G401 (cell line): ENCODE measurements at regions not wholly inside any gene's neighbourhood (a gene's known extent, or its start where the extent isn't known, plus 50 kb on each side); places are given as distances from the start of the nearest gene placed in this dataset.

ENCODE experiments used
- DNase-seq: peaks from one replicate; pipeline ENCODE4 v3.0.0-alpha.2; 2015; ENCODE audit warnings: low spot score
- in situ Hi-C: cut with HindIII; loops from 2 replicates; pipeline ENCODE4 v1.10.0; 2016; ENCODE audit warnings: low sequenced_read_pairs, mixed read lengths

DNA sequence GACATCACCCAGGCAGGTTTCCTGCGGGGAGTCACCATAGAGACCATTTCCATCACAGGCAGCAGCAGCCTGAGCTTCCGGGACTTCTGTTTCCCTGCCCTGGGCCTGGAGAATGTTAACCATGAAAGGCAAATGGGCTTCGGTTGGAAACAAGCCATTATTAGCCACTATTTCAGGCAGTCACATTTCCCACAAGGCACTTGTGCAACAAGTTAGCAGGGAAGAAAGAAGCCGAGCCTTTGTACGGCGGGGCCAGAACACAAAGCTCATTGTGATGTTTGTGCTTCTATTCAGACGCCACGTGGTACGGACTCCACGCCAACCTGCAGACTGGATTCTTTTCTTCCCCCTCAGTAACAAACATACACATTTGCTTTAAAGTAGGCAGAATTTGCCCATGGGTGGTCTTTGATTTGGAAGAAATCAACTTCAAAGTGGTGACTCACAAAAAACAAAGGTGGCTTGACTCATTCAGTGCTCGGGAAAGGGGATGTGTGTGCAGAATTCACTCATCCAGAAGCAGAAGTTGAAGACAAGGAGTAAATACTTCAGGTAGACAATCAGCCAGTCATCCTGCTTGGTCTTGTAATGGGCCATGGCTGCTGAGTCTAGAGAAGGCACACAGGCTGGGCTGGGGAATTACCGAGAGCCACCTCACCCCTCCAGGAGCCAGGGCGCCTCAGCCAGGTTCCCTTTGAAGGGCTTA is 154.2 kb upstream of the PRMT8 start:
- no peak for DNase-seq
- in situ Hi-C loops, result no loop called here

DNA sequence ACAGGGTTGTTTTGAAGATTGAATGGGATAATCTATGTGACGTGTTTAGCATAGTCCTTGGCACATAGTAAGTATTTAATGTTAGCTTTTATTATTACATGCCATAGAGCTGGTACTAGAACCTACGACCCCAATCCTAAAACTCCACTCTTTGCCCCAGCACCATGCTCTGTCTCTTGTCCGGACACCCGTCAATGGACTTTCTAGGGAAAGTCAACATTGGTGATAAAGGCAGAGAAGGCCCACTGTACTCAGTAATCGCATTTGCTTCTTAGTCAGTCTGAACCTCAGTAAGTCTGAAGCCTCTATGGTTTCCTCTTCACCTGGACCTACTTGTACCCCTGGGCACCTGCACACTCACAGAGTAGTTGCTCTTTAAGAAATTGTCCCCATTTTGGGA is 153.1 kb upstream of the PRMT8 start:
- DNase-seq, result no peak
- in situ Hi-C loops, result no loop called here

DNA sequence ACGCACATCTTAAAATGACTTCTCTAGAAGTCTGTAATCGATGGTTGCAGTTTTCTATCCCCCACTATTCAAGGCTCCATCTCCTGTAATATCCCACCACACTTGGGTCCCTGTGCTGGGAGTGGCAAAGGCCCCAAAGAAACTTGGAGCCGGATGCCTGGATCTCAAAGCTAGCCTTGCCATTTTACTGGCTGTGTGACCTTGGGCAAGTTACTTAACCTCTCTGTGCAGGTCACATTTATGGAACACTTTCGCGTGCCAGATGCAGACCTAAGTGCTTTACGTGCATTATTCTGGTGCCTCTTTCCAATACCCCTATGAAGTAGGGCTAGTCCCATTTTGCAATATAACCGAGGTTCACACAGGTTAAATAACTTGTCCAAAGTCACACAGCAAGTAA is 151.8 kb upstream of the PRMT8 start:
- in situ Hi-C loops, result no loop called here
- DNase-seq, result no peak

DNA sequence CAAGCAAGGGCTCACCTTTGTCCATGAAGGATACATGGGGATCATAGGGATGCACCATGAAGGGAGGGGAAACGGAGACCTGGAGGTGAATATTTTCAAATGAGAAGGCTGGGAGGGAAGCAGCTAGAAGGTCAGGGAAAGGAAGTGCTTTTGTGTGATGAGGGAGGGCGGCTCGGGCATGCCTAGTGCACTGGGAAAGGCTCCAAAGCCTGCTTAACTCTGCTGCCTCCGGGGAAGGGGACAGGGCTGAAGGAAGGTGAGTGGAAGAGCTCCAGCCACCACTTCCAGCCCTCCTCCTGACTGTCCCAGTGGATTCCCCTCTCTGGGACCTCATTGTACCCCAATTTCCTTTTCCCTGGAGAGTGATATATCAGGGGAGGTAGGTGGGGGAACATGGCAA is 149.4 kb upstream of the PRMT8 start:
- DNase-seq, result no peak
- in situ Hi-C loops, result no loop called here

DNA sequence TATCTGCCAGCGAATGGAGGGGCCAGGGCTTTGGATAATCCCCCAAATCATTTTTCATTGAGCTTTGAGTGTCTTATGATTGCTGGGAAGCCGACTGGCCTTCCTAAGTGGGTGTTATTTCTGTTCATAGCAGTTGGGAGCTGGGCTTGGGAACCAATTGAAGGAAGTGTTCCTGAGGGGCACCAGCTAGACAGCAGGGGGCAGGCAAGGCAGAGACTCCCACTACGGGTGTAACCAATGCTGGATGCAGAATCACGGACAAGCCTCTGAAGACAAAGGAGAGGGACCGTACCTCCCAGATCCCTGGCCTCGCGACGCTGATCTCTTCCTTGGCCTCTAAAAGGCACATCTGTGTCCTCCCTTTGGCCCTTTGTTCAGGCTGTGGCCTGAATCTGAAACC is 149.0 kb upstream of the PRMT8 start:
- in situ Hi-C loops, result no loop called here
- no peak for DNase-seq

DNA sequence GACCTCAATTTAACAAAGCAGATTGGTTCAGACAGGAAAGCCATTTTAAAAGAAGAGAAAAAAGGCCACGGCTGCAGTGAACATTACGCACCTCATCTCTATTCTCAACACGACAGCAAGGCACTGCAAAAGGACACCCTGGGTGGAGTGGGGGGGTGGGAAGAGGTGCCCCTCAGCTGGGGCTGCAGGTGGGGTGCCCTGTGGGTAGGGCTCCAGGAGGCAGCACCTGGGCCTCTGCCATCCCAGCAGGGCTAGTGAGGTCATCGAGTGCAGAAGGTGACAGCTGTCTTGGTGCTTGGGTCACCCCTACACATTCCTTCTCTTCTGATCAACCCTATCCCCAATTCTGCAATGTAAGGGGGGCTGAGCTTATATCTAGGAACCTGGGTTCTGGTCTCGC is 142.9 kb upstream of the PRMT8 start:
- DNase-seq, result no peak
- in situ Hi-C loops, result no loop called here

DNA sequence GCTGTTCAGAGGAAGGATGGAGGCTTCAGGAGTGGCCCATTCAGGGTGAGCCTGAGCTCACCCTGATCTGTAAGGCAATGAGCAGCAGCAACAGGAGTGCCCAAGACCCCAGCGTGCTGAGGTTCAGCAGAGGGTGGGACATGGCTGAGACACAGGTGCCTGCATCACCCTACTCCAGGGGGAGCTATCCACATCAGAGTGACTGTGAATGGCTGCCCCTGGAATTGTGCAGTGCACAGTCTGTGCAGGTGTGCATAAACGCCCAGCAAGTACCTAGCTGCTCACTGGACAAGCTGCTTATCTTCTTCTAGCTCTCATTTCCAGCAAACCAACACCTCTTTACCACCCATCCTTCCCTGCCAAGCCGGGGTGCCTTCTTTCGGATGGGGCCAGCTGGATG is 140.6 kb upstream of the PRMT8 start:
- DNase-seq, result no peak
- in situ Hi-C loops, result no loop called here

DNA sequence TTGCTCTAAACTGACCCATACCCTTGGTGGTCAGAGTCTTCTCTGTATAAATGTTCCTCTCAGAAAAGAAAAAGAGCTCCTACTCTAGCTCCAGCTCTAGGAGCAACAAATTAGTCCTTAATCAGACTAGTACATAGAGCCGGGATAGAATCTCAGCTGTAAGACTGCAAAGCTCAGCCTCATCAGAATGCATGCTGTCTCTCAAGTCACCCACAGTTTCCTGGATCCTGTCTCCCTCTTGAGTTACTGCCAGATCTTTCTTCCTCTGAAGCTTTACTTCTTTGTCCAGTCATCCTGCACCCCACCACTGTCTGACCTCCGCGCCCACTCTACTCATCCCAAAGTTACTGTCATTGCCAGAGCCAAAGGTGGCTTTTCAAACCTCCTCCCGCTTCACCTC is 139.3 kb upstream of the PRMT8 start:
- in situ Hi-C loops, result no loop called here

DNA sequence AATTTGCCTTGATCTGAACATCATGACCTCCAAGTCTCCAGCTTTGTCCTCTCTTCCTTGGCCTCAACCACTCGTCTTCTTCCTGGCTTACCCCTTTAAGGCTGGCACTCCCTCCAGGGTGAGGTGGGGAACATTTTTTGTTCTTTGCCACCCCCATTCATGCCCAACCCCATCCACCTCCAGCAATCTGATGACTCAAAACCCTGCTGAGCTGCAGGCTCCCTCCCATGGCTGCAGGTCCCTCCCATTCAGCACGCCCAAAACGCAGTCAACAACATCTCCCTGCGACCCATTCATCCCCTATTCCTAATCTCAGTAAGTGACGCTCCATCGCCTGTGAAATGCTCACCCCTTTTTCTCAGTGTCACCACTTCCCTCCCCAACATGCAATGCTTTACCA is 138.8 kb upstream of the PRMT8 start:
- in situ Hi-C loops, result no loop called here
- no peak for DNase-seq

More for the DNA sequence above, 139.3 kb upstream of the PRMT8 start:
- no peak for DNase-seq

DNA sequence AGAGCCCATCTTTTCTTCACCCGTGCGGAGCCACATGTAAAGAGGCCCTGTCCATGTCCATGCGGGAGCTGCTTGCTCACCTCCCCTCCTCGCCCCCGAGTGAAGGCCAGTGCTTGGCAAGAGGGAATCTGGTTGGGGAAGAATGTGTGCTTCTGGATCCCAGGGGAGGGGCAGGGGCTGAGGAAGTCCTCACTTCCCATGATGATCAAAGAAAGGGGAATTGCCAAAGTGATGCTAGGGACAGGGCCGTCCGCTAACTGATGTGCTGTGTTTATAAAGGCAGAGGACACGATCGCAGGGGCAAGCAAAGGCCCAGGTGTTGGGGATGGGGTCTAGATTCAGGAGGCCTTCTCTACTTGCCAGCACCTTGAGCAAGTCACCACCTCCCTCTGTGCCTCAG is 137.4 kb upstream of the PRMT8 start:
- no peak for DNase-seq
- in situ Hi-C loops, result no loop called here

DNA sequence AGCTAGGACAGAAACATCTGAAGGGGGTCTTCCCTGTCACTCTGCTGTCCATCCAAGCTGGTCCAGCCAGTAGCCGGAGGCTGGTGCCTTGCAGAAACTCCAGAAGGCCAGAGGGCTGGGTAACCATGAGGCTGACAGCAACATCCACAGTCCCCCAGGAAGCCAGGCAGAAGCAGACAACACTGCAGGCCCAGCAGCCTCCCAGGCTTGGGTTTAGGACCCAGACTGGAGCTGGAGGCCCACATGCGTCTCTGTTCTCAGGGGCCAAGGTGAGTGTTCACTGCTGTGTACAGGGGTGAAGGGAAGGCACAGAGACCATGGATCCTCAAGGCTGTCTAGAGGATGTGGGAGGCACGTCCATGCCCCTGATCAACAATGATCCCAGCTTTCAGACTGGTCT is 136.4 kb upstream of the PRMT8 start:
- no peak for DNase-seq
- in situ Hi-C loops, result no loop called here

DNA sequence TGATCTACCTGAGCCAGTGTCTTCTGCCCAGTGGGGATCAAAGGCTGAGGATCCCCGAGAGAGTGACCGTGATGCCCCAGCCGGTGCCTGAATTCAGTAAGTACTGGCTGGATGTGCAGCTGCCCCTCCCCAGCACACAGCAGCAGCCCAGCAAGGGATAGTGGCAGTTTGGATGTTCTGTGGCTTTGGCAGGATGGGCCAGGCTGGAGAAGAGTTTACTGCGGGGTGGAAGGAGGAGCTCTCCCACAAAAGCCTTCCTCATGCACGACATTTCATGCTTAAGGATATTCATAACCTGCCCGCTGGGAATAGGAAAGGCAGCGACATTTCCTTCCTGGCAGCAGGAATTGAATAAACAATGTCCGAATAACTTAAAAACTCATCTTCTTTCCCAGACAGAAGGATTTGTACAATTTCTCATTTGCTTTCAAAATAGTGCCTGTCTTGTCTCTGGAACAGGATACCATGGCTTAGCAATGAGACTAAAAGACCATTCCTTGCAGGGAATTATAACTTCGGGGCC is 135.6 kb upstream of the PRMT8 start:
- no peak for DNase-seq
- in situ Hi-C loops, result no loop called here

DNA sequence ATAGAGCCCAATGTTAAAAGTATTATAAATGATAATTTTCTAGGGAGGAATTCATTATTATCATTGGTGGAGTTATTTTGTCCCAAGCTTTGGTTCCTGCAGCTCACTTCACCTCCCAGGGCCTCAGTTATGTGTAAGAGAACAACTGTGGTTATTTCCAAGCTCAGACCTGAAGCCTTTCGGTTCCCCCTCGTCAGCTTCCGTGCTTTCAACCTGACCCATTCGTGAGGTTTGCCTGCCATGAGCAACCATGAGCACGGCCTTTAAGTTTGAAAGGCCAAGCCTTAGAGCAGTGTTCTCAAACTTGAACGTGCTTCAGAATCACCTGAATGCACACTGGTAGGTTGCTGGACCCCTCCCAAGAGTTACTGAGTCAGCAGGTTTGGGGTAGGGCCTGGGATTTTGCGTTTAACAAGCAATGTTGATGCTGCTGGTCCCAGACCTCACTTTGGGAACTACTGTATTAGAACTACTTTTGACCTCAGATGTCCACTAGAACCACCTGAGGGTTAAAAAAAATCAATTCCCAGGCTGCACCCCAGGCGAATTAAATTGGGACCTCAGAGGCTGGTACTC is 133.0 kb upstream of the PRMT8 start:
- no peak for DNase-seq
- in situ Hi-C loops, result no loop called here

DNA sequence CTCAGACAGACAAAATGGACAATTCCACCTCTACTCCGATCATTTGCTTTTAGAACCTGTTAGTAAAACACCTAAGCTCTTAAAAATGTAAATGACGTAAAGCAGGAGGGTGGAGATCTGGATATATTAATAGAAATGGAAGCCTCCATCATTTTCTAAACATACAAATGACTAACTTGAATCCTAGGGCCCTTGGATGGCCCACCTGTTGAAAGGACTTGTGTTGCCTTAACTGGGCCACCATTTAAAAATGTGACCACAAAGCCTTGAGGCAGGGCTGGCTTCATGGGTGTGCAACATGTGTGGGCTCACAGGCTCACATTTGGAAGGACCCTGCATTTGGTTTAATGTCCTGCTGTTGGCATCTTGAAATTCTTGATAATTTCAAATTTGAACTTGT is 131.5 kb upstream of the PRMT8 start:
- in situ Hi-C loops, result no loop called here
- DNase-seq, result no peak

DNA sequence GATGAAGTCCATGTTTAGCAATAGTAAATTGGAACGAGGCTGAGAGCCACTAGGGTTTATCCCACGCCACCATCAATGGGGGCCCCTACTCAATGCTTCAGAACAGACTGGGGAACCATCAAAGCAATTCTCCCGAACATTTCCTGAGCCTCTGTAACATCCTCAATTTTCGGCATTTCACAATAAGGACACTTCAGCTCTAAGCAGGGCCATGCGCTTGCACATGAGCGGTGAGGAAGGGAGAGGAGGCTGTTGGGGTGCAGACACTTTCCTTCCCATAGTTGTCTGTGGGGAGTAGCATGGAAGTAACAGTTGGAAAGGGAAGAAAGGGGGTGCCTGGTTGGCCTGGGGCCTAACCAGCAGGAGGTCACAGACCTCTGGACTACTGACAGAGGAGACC is 129.9 kb upstream of the PRMT8 start:
- DNase-seq, result no peak
- in situ Hi-C loops, result no loop called here

DNA sequence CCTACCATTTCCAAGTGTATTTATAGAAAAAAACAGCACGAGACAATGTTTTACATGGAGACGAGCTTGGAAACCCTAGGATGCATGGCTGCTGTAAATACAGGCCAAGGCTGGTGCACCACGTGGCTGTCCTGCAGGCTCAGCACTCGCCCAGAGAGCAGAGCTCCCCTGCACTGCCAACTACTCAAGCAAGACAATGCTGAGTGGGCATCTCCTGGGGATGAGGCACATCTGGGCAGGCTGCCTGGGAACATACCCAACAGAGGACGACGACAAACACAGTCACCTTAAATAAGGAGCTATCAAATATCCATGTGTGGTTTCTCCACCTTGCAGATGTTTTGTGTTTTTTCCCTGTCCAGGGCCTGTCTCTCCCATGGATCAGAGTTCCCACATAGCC is 128.3 kb upstream of the PRMT8 start:
- DNase-seq, result no peak
- in situ Hi-C loops, result no loop called here

DNA sequence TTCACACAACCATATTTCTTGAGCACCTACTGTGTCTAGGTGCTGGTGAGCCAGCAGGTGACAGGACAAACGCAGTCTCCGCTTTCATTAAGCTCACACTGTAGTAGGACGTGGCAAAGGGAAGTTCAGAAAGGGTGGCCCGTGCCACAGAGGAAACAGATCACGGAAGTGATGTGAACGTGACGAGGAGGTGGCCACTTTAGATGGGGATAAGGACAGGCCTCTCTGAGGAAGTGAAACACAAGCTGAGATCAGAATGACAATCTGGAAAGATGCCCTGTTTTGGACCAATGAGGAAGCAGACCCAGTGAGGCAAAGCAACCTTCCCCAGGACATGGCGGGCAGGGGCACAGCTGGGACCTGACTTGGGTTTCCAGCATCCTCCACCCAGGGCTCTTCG is 127.4 kb upstream of the PRMT8 start:
- DNase-seq, result no peak
- in situ Hi-C loops, result no loop called here

DNA sequence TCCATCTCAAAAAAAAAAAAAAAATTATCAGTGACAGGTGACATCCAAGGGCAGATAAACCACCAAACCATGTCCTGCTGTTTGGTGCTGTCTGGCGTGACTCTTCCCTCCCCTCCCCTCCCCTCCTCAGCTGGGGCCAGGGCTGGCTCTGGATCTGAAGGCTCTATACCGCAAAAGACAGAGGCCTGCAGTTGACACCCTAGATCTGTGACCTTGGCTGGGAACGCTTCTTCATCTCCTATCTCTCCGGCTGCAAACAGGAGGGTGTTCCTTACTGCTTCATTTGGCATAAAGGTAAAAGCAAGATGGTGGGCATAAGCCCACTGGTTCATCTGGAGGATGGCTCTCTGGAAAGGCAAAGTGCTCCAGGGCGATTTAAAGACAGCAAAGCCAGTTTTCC is 126.8 kb upstream of the PRMT8 start:
- in situ Hi-C loops, result no loop called here
- no peak for DNase-seq

DNA sequence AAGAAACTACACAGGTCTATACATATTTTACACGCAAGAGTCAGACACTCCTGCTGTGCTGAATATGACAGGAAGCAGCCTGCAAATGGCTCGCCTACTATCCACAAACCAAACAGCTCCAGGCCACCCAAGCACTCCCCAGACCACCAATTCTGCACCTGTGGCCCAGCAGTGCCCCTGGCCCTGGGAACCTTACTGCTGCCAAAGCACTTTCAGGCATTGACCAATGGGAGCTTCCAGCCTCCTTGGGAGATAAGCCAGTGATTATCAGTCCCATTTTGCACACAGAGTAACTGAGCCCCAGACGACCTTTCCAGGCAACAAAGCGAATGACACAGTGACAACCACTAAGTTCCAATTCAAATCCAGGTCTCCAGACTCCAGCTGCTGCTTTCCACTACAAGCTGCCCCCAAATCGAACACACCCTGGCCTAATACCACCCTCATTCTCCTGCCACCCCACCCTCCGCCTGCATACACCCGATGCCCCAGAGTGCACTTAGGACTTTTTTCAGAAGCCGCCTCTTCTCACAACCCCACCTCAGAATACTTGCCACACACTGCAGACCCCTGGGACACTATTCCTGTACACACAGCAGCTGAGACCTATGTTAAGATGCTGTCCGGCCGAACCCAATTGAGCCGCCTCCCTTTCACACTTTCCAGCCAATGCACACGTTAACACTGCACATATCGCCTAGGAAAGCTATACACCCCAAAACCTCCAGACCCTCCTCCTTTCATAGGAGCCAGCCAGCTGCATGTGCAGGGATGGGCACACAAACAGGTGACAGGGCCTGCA is 126.1 kb upstream of the PRMT8 start:
- DNase-seq, result no peak
- in situ Hi-C loops, result no loop called here
